ENCODE measurements at regions not wholly inside any gene's neighbourhood (a gene's known extent, or its start where the extent isn't known, plus 50 kb on each side); places are given as distances from the start of the nearest gene placed in this dataset.
"Not testable (repeated sequence)": the region's sequence is repeated elsewhere in the genome, so short reads cannot be mapped to it uniquely, and the experiment has no call there.

DNA sequence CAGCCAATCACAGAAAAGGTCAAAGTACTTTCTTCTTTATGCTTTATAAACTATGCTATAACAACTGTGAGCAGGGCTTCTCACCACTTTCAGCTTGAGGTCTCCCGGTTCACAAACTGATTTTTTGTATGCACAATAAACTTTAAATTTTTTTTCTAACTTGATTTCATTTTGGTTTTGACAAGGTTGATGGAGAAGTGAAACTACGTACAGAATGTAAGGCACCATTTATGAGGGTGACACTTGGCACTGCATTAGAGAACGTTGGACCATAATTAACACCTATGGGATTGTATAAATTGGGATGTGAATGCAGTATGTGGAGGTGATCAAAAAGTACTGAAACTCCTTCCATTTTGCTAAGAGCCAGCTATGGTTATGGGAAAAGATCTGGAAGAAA is 857.9 kb upstream of the HTR2C start:
- DNase-seq: no peak

DNA sequence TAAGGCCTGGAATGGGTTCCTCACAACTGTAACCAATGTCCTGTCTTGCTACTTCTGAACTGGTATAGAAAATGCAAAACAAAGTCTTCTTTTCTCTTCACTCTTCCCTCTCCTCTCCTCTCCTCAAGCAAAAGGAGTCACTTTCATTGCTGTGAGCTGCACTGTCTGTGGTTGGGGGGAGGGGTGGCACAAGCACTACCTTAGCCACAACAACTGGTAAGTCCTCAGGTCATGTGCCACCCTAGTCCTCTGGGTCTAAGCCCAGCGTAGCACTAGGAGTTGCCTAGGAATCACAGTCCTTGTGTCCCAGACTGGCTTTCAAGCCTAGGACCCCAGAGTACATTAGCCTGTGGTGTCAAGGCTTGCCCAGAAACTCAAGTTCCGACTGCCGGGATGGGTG is 859.3 kb upstream of the AMOT start:
- no peak for DNase-seq

DNA sequence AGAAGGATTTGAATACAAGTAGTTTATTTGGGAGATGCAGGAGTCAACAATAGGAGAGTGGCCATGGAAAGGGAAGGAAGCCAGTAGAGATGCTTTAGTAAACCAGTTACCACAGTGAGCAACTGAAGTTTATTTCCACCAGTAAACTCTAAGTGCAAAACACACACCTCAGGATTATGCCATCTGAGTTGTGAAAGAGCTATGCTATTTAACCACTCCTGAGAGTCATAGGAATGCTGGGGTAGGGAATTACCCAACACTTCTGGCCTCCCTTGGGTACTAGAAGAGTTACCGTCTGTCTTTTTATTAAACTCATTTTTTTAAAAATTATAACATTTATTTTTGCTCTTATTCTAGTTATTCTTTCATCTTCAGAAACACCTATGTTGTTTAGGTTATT is 834.6 kb upstream of the AMOT start:
- no peak for DNase-seq

DNA sequence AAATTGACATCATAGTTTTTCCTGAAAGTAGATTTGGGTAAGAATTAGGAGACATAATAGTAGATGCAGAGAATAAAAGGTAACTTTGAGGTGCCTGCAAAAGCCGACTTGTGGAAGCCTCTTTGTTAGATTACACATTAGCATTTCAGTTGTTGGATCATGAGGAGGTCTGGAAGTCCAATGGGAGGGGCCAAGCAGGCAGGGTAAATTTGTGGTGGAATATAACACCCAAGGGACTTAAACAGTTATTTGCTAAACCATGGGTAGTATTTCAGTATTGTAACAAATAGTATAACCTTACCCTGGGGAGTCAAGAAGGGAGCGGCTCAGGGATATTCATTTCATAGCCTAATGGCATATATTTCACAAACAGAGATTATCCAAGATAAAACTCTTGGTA is 810.7 kb upstream of the AMOT start:
- no peak for DNase-seq

DNA sequence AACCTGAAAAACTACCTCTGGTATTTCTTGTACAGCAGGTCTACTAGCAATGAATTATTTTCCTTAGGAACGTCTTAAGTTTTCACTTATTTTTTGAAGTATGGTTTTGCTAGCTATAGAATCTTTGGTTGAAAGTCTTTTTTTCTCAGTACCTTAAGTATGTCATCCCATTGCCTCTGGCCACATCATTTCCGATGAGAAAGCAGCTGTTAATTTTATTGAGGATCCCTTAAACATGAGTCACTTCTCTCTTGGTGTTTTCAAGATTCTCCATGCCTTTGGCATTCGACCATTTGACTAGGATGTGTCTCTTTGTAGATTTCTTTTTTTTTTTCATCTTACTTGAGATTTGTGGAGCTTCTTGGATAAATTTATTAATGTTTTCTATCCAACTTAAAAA is 803.8 kb upstream of the AMOT start:
- no peak for DNase-seq

DNA sequence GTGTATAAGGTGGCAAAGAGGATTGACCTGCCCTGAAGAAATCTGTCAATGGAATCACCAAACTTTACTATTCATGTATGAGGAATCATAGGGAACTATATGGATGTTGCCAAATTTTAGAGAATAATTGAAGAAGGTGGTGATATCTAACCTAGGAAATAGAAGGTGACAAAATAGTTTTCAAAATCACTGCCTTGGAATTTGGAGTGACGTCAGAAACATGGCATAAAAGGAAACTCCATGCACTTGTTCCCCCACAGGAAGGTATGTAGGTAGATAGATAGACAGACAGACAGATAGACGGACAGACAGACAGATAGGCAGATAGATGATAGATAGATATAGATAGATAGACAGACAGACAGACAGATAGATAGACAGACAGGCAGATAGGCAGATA is 793.9 kb upstream of the AMOT start:
- no peak for DNase-seq

DNA sequence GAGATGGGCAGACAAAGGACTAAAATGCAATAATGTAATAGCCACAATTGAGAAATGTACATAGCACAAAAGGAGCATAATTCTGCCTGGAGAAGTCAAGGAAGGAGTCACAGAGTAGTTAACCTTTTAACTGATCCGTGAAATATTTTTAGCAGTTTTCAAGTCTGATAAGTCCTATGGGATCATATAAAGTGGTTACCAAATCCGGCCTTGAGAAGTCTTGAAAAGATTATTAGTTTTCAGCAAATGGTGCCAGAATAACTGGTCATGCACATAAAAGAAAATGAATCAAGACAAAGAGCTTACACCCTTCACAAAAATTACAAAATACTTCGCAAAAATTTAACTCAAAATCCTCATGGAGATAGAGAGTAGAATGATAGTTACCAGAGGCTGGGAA is 788.7 kb upstream of the AMOT start:
- DNase-seq: no peak

DNA sequence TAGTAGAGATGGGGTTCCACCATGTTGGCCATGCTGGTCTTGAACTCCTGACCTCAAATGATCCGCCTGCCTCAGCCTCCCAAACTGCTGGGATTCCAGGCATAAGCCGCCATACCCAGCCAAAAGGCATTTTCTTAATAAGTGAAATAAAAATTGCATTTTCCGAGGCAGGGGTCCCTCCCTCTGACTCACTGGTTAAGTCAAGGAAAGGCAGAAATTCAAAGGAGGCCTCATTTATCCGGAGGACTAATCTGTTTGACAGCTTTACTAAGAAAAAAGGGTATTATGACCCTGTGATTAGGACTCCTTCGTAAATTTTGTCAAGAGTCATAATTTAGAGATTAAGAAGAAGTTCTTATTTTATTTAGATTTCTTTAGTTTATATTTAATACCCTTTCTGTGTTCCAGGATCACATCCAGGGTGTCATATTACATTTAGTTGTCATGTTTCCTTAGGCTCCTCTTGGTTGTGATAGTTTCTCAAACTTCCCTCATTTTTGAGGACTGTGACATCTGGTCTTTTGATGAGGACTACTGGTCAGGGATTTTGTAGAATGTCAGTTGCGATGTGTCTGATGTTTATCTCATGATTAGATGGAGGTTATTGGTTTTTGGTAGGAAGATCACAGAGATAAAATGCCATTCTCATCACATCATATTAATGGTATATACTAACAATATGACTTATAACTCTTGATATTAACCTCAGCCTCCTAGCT is 753.7 kb upstream of the AMOT start:
- DNase-seq: no peak

DNA sequence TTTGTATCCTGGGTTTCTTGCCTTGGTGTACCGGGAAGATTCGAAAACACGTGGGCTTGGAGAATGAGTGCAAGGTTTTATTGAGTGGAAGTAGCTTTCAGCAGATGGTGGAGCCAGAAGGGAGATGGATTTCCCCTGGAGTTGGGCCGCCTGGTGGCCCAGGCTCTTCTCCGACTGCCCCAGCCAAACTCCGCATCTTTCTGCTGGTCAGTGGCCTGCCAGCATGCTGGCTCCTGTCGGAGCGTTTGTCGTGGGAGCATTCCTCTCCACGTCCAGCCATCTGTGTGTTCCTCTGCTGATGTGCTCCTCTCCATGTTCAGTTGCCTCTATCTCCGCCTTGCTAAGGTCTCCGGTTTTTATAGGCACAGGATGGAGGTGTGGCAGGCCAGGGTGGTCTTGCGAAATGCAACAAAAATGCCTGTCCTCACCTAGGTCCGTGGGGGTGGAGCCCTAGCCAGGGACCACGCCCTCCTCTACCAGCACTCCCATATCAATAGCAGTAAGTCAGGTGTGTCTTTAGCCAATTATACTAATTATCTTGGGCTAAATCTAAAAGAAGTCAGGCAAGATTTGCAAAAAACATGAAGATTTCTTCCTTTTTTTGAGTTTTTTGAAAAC is 745.8 kb upstream of the AMOT start:
- no peak for DNase-seq

DNA sequence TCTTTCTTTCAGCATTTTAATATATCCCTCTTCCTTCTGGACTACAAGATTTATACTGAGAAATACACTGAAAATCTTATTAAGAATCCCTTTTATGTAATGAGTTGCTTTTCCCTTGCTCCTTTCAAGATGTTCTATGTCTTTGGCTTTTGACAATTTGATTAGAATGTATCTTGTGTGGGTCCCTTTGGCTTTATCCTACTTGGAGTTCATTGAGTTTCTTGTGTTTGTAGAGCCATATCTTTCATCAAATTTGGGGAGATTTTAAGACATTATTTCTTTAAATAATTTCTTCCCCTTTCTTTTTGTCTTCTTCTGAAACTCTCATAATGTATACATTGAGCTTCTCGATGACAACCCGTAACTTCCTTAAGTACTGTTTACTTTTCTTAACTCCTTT is 739.9 kb upstream of the AMOT start:
- no peak for DNase-seq

DNA sequence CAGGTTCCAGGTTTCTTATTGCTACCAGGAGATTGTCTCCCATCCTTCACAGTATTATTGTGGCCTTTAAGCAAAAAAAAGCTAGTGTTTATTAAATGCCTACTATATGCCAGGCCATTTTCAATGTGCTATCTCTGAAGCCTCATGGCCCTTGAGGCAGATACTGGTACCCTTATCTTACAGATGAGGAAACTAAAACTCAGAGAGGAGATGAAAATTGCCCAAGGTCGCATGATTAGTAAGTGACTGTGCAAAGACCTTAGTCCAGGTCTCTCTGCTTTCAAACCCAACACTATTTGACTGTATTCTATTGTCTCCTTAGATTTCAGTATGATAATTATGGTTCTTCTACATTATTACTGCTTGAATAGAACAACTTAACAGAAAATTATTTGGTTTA is 717.9 kb upstream of the AMOT start:
- DNase-seq: no peak

DNA sequence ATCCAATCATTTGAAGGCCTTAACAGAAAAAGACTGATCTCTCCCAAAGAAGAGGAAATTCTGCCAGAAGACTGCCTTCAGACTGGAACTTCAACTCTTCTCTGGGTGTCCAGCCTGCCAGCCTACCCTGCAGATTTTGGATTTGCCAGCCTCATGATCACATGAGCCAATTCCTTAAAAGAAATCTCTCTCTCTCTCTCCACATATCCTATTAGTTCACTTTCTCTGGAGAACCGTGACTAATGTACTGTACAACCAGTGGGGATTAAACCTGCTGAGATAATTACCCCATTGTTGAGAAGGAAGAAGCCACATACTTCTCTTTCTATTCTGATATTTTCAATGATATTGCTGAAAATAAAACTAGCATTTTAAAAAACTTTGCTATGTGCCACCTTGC is 711.3 kb upstream of the AMOT start:
- DNase-seq: no peak

DNA sequence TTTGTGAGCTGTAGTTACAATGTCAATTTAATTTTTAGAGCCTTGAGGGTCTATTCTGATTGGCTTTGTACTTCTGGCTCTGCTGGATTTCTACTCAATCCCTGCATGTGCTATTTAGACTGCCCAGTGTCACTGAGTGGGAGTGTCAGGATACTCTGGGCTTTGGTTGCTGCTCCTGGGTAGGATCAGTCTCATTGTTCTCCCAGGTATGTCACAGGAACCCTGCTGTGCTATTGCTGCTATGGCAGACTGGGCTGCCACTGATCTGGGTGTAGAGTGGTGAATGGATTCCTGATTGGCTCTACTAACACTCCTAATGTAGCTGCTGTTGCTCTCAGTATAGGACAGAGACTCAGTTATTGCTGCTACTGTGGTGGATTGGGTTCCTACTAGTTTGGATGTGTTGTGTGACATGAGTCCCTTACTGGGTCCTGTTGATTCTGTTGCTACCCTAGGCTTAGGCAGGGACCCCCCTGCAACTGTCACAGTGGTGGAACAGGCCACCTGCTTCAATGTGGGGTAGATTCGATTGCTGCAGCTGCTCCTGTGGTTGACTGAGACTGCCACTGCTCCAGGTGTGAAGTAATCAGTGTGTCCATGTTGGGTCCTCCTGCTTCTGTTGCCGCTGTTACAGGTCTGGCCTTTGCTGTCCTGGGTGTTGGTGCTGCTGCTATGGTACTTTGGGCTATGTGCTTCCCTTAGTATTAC is 707.8 kb upstream of the AMOT start:
- no peak for DNase-seq

DNA sequence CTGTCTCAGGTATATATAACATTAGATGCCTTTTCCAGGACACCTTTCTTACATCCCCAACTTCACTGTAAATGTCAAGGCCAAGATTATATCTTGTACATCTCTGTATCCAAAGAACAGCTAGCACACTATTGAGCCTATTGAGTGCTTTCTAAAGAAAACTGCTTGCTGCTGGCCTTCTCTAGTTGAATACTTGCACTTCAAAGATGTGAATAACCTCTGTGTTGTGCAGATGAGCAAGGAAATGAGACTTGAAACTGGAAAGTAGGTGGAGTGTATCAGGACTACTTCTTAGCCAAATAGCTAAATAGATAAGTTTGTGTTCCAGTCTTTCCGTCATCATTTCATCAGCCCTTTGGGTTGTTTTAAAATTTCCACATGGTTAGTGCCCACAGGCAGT is 704.4 kb upstream of the AMOT start:
- no peak for DNase-seq

DNA sequence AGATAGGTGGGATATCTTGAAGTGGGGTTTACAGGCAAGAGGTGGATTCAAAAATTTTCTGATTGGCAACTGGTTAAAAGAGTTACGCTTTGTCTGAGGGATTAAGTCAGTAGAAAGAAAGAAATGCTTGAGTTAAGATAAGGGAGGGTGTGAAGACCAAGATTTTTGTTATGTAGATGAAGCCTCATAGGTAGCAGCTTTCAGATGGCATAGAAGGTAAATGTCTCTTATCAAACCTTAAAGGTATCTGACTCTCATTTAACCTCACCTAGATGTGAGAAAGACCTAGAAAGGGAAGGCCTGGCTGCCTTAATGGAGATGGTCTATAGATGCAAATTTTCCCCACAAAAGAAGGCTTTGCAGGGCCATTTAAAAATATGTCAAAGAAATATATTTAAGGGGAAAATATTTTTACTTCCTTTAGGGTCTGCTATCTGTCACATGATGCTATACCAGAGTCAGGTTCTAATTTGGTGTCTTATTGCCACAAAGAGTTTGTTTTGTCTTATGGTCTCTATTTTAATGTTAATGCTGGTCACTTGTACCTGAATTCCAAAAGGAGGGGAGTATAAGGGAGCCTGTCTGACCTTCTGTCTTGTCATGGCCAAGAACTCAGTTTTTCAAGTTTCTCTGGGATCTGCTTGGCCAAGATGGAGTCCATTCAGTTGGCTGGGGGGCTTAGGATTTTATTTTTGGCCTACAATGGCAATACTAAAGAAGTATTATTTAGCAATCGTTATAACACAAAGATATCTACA is 699.1 kb upstream of the AMOT start:
- no peak for DNase-seq

DNA sequence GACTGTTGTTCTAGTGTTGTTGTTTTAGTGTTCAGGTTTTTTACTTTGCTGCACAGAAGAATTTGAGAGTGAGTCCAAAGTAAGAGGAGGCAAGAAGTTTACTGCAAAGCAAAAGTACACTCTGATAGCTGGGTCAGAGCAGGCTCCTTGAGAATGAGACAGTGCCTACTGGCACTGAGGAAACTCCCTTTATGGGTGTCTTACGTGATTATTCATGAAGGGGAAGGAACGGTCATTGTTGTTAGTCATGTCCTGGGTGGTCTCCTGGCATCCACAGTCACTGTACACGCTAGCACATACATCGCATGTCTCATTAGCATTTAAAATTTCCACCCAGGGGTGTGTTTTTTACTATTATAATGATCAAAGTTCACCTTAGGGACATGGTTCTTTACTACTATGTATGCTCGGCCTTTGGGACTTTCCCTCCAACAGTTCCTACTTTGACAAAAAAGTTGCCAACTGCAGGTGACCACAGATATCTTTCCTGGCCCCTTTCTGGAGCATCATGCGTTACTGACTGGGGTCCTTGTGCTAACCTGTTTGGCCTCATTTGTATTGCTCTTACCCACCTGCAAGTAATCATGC is 688.9 kb upstream of the AMOT start:
- no peak for DNase-seq

DNA sequence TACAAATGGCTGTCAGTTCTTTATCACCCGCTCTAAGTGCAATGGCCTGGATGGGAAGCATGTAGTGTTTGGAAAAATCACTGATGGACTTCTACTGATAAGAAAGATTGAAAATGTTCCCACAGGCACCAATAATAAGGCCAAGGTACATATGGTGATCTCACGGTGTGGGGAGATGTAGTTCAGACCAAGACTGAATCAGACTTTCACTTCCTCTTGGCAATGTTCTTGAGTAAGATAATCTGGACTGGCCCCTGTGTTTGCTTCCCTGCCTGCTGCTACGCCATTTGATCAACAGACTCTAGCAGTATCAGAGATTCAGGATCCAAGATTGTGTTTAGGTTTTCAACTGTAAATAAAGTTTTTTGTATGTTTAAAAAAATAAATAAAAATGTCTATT is 682.2 kb upstream of the AMOT start:
- no peak for DNase-seq

DNA sequence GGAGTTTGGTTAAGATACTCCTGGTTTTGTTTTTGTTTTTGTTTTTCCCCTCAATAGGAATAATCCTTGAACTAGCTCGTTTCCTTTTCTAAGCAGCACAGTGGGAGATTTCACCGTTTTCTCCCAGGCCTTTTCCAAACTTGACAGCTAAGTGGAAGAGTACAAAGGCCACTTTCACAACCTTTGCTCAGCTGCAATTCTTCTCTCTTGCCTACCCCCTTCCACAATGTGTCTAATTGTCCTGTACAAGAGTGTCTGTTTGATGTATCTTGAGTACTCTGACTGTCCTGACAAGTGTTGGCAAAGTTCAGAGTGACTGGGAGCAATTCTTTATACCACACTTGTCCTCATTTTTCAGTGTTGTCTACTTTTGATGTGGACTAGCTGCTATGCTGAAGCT is 674.3 kb upstream of the AMOT start:
- no peak for DNase-seq

DNA sequence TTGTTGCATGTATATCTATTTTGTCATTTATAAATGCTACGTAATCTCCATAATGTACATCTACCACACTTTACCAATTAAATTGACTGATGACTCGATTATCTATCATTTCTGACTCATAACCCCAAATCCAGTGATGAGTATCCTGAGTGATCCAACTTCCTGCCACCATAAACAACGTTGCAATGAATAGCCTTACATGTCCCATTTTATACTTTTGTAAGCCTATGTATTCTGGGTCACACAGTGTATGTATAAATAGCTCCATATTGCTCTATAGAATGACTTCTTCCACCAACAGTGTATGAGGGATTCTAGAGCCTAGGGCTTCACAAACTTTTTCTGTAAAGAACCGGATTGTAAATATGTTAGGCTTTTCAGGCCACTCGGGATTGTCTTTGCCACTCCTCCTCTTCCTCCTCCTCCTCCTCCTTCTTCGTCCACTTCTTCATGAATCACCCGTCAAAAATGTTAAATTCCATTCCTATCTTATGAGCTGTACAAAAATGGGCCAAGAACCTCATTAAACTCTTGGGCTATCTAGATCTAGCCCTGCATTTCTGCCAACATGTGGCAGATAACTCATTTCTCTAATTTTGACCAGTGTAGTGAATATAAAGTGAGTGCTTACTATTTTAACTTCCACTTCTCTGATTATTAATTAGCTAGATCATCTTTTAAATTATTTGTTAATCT is 672.2 kb upstream of the AMOT start:
- DNase-seq: no peak

DNA sequence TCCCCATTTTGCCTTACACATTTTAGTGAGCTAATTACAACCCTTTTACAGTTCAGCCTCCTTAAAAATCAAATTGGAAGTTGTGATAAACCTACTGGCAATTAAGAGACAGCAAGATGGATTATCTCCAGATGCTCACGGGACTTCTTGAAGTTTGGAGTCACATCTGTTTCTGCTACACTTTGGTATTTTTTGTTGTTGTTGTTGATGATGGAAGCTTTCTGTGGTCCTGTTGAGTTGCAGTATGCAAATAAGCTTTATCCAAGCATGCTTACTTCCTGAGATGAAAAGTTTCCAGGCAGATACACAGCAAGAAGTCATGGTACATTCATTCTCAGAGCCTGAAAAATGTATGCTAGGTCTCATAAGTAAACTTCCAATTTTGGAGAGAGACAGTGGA is 670.0 kb upstream of the AMOT start:
- no peak for DNase-seq

DNA sequence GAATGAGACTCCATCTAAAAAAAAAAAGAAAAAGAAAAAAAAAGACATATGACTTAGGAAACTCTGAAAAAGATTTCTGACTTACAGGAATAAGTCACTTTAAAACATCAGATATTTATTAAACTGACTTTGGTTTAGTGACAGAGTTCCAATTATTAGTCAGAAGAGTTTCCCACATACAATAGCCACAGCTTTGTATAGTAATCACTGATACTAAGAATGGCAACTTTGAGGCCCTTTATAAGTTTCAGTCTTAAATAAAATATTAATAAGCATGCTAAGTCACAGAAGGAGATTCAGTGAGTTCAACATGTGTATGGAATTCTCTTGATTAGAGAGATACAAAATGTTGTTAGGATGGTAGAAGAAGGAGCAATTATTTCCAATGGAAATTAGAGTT is 652.3 kb upstream of the AMOT start:
- no peak for DNase-seq

DNA sequence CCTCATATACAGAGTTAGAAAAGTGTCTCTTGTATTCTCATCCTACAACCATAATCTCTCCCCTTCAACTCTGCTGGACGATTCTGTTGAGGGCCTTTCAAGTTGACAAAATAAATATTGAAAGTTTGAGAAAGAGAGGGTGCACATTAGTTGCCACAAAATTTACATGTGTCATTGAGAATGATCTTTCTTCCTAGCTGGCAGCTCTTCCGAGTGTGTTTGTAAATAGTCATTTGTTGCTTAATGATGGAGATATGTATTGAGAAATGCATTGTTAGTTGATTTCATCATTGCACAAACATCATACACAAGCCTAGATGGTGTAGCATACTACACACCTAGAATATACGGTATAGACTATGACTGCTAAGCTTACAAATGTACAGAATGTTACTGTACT is 632.8 kb upstream of the AMOT start:
- DNase-seq: no peak

DNA sequence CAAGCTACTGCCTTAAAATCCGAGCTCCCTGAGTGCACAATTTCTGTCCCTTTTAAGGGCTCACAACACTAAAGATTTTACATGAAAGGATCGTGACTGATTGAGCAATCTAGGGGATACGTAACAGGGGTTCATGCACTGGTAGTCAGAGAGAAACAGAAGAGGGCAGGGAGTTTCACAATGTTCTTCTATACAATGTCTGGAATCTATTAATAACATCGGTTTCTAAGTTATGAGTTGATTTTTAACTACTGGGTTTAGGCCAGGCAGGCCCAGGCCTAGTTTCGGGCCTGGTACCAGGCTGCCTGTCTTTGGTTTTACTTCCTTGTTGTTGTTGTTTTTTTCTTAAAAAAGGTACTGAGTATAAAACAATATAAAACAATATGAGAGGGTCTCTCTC is 632.4 kb upstream of the AMOT start:
- DNase-seq: not testable (repeated sequence)

All from stimulated activated CD4-positive, alpha-beta T cell treated with anti-CD3 and anti-CD28 coated beads, Interleukin-2, amount 100 ng/mL, for 48 hours (primary cell).